T-cell (primary cell): ENCODE measurements at regions not wholly inside any gene's neighbourhood (a gene's known extent, or its start where the extent isn't known, plus 50 kb on each side); places are given as distances from the start of the nearest gene placed in this dataset.

Experiments
- ATAC-seq, 4 experiments: fragments of 200-7000 bp in 3 of 4; fragments of 150-1000 bp in 1 of 4; cut with Tn5 transposase; replicated peaks in 1 of 4; 1 replicate in 3 of 4; 2 replicates in 1 of 4; pipeline ENCODE4 v1.10.0; 2021; ENCODE audit warnings: moderate library complexity in 3 of 4, mild to moderate bottlenecking in 2 of 4, moderate number of reproducible peaks in 1 of 4
- CTCF ChIA-PET, 2 donors: fragments of 300-600 bp; sonication (Branson Sonifier 250); formaldehyde crosslinking; loops; one replicate each; lab custom pipeline; 2022; ENCODE audit warnings: antibody characterized with exemption in 2 of 2; lab: Charles Lee
- POLR2A ChIA-PET, 2 donors: fragments of 300-600 bp; sonication (Branson Sonifier 250); formaldehyde crosslinking; loops; one replicate each; lab custom pipeline; 2022; ENCODE audit warnings: antibody characterized with exemption in 2 of 2; lab: Charles Lee
- DNase-seq, 35 experiments: peaks; one replicate each; pipeline versions ENCODE4 v3.0.0 to v3.0.0-alpha.2; 2013 to 2023
- H3K27ac ChIP-seq: one replicate; pipeline ENCODE4 v1.5.1; 2013; ENCODE audit warnings: low read length
- H3K27me3 ChIP-seq, 2 experiments: replicated peaks in 1 of 2; 1 replicate in 1 of 2; 2 replicates in 1 of 2; pipeline versions ENCODE4 v1.6.1 to v1.7.0; 2013; ENCODE audit warnings: low read length in 1 of 2, mixed read lengths in 1 of 2; ENCODE audit not compliant: control insufficient read depth in 2 of 2, insufficient read depth in 2 of 2; ENCODE audit errors: extremely low read depth in 1 of 2
- H3K36me3 ChIP-seq, 2 donors: 1 replicate in 1 of 2; 2 replicates in 1 of 2; pipeline versions ENCODE4 v1.6.1 to v1.7.0; 2013; ENCODE audit warnings: low read length in 1 of 2; ENCODE audit not compliant: control insufficient read depth in 2 of 2, insufficient read depth in 1 of 2; ENCODE audit errors: extremely low read depth in 1 of 2
- H3K4me1 ChIP-seq, 2 experiments: 1 replicate in 1 of 2; 2 replicates in 1 of 2; pipeline versions ENCODE4 v1.6.1 to v1.7.0; 2013; ENCODE audit warnings: low read length in 2 of 2, mixed read lengths in 1 of 2; ENCODE audit not compliant: insufficient read depth in 2 of 2, control insufficient read depth in 1 of 2; ENCODE audit errors: extremely low read depth in 1 of 2
- H3K4me3 ChIP-seq, 2 donors: 1 replicate in 1 of 2; 2 replicates in 1 of 2; pipeline versions ENCODE4 v1.5.1 to v1.7.0; 2013; ENCODE audit warnings: mild to moderate bottlenecking in 2 of 2, low read length in 1 of 2, moderate library complexity in 1 of 2; ENCODE audit not compliant: control insufficient read depth in 1 of 2; ENCODE audit errors: extremely low read depth in 1 of 2
- H3K9me3 ChIP-seq: 2 replicates; pipeline ENCODE4 v1.7.0; 2013
- H3K27ac Mint-ChIP-seq, 2 donors: one replicate each; pipeline ENCODE4 v1.8.0; 2020 to 2021; ENCODE audit warnings: mild to moderate bottlenecking in 2 of 2, mixed read lengths in 2 of 2
- H3K27me3 Mint-ChIP-seq, 2 donors: one replicate each; pipeline ENCODE4 v1.8.0; 2021 to 2022; ENCODE audit warnings: mixed read lengths in 2 of 2
- H3K36me3 Mint-ChIP-seq: one replicate; pipeline ENCODE4 v1.8.0; 2021; ENCODE audit warnings: mixed read lengths
- H3K4me1 Mint-ChIP-seq, 3 donors: one replicate each; pipeline ENCODE4 v1.8.0; 2020 to 2022; ENCODE audit warnings: mixed read lengths in 3 of 3, mild to moderate bottlenecking in 1 of 3
- H3K4me3 Mint-ChIP-seq, 3 donors: one replicate each; pipeline ENCODE4 v1.8.0; 2020 to 2022; ENCODE audit warnings: mild to moderate bottlenecking in 3 of 3, mixed read lengths in 3 of 3, moderate library complexity in 3 of 3
- H3K9me3 Mint-ChIP-seq, 3 donors: one replicate each; pipeline ENCODE4 v1.8.0; 2020 to 2022; ENCODE audit warnings: mixed read lengths in 3 of 3
- WGBS: methylation state at CpG from one replicate; pipeline ENCODE4 v1.1.5; 2013; ENCODE audit warnings: missing lambda C conversion rate; ENCODE audit not compliant: insufficient coverage; 5-methylcytosine and 5-hydroxymethylcytosine counted together

DNA sequence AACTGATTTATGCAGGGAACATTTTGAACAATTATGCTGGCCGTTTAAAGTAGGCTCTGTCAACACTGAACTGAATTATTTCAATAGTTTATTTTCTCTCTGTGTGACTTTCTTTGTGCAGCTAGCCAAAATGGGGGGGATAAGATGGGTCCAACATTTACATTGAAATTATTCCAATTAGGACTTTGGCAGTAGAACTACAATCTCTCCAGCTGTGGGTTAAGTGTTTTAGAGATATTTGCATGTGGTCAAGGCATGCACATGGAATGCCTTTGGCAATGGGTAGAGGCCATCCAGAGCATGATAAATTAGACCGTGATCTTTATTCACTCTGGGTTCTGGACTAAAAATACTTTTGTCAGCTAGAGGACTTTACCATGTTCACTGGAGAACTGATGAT lies 107.9 kb upstream of the ELOVL6 start:
- ATAC-seq (no peak), DNase-seq (no peak)
- H3K27me3 ChIP-seq = peaks cover 0 to 2% of the 10 kb centered on the region in 2 experiments
- Mint-ChIP-seq H3K4me3 (no peak overlapping the region), H3K4me1 (no peaks in the 10 kb centered on the region), H3K27ac (no peak overlapping the region), H3K27me3 (peaks cover 15 to 17% of the 10 kb centered on the region in 2 donors), H3K9me3 (no peaks in the 10 kb centered on the region), H3K36me3 (no peaks in the 10 kb centered on the region)
- CTCF ChIA-PET = no interaction called here
- H3K36me3 ChIP-seq = no peaks in the 10 kb centered on the region
- H3K27ac ChIP-seq = no peak overlapping the region
- H3K9me3 ChIP-seq = no peaks in the 10 kb centered on the region
- no CpG with 5 or more reads among the region's 2 CpGs for WGBS
- POLR2A ChIA-PET = interaction anchor here in 1 of 2 donors (0.6 kb wide), 1 partner anchor 159 kb away, joined by 3 read pairs; no protein-coding TSS in a partner anchor
- H3K4me1 ChIP-seq = no peaks in the 10 kb centered on the region
- H3K4me3 ChIP-seq = no peak overlapping the region

- no peaks in the 10 kb centered on the region for H3K9me3 ChIP-seq
- H3K4me1 ChIP-seq = no peaks in the 10 kb centered on the region
- DNase-seq (no peak), ATAC-seq (no peak)
- no peak overlapping the region for H3K27ac ChIP-seq
- no peaks in the 10 kb centered on the region for H3K9me3 Mint-ChIP-seq
- no peak overlapping the region for H3K27ac Mint-ChIP-seq
- H3K4me3 Mint-ChIP-seq = no peak overlapping the region
- no peak overlapping the region for H3K4me3 ChIP-seq
- ChIA-PET POLR2A (no interaction called here), CTCF (no interaction called here)
- H3K27me3 ChIP-seq = peaks cover 0 to 2% of the 10 kb centered on the region in 2 experiments
- H3K36me3 ChIP-seq = no peaks in the 10 kb centered on the region
- no peaks in the 10 kb centered on the region for H3K4me1 Mint-ChIP-seq
- no CpG with 5 or more reads among the region's 4 CpGs for WGBS
- H3K27me3 Mint-ChIP-seq = peaks cover 15 to 17% of the 10 kb centered on the region in 2 donors
- no peaks in the 10 kb centered on the region for H3K36me3 Mint-ChIP-seq
Observed at GRCh38 chr4:110305455-110305854, 107.0 kb upstream of the ELOVL6 start.

- no peak overlapping the region for H3K27ac Mint-ChIP-seq
- H3K9me3 ChIP-seq = no peaks in the 10 kb centered on the region
- ChIA-PET POLR2A (no interaction called here), CTCF (no interaction called here)
- H3K4me3 ChIP-seq = no peak overlapping the region
- H3K4me3 Mint-ChIP-seq = no peak overlapping the region
- no peaks in the 10 kb centered on the region for H3K36me3 Mint-ChIP-seq
- H3K27me3 ChIP-seq = peaks cover 0 to 17% of the 10 kb centered on the region in 2 experiments
- DNase-seq (no peak), ATAC-seq (no peak)
- H3K27ac ChIP-seq = no peak overlapping the region
- no CpG with 5 or more reads among the region's 2 CpGs for WGBS
- no peaks in the 10 kb centered on the region for H3K36me3 ChIP-seq
- peaks cover 0 to 3% (median 2%) of the 10 kb centered on the region in 3 donors for H3K4me1 Mint-ChIP-seq
- H3K27me3 Mint-ChIP-seq = peaks cover 9 to 22% of the 10 kb centered on the region in 2 donors
- no peaks in the 10 kb centered on the region for H3K4me1 ChIP-seq
- no peaks in the 10 kb centered on the region for H3K9me3 Mint-ChIP-seq
Observed at GRCh38 chr4:110296892-110297291, 98.5 kb upstream of the ELOVL6 start.

DNA sequence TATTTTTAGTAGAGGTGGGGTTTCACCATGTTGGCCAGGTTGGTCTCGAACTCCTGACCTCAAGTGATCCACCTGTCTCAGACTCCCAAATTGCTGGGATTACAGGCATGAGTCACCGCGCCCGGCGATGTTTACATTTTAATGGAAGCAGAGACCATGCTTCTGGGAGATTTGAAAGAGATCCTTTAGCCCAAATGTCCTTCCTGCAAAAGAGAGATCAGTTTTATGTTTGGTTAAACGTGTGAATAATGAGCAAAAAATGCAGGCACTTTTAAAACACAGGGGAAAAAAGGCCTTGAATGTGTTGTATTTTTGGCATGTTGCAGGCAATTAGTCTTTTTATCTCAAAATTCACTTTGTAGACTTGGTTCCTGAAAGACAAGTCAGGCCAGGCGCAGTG lies 95.8 kb upstream of the ELOVL6 start:
- Histone ChIP-seq H3K4me1 (no peaks in the 10 kb centered on the region), H3K4me3 (no peak overlapping the region), H3K27ac (no peak overlapping the region), H3K27me3 (peaks cover 0 to 20% of the 10 kb centered on the region in 2 experiments), H3K36me3 (no peaks in the 10 kb centered on the region), H3K9me3 (no peaks in the 10 kb centered on the region)
- peaks cover 0 to 3% (median 2%) of the 10 kb centered on the region in 3 donors for H3K4me1 Mint-ChIP-seq
- no peaks in the 10 kb centered on the region for H3K9me3 Mint-ChIP-seq
- H3K36me3 Mint-ChIP-seq = no peaks in the 10 kb centered on the region
- ChIA-PET POLR2A (no interaction called here), CTCF (no interaction called here)
- 67% methylated on average over 1 of the region's 7 CpGs for WGBS
- H3K4me3 Mint-ChIP-seq = no peak overlapping the region
- no peak overlapping the region for H3K27ac Mint-ChIP-seq
- DNase-seq (no peak), ATAC-seq (no peak)
- H3K27me3 Mint-ChIP-seq = peaks cover 16 to 27% of the 10 kb centered on the region in 2 donors

- Histone ChIP-seq H3K9me3 (no peaks in the 10 kb centered on the region), H3K27ac (no peak overlapping the region), H3K4me1 (no peaks in the 10 kb centered on the region), H3K27me3 (peaks cover 0 to 20% of the 10 kb centered on the region in 2 experiments), H3K36me3 (no peaks in the 10 kb centered on the region), H3K4me3 (no peak overlapping the region)
- no peaks in the 10 kb centered on the region for H3K9me3 Mint-ChIP-seq
- 89% methylated on average over 21 of the region's 23 CpGs for WGBS
- H3K4me1 Mint-ChIP-seq = peaks cover 0 to 3% (median 2%) of the 10 kb centered on the region in 3 donors
- POLR2A ChIA-PET = no interaction called here
- H3K36me3 Mint-ChIP-seq = no peaks in the 10 kb centered on the region
- H3K27ac Mint-ChIP-seq = no peak overlapping the region
- peaks cover 16 to 27% of the 10 kb centered on the region in 2 donors for H3K27me3 Mint-ChIP-seq
- CTCF ChIA-PET = no interaction called here
- ATAC-seq (no peak), DNase-seq (no peak)
- H3K4me3 Mint-ChIP-seq = no peak overlapping the region
Observed at GRCh38 chr4:110292994-110293744, 94.8 kb upstream of the ELOVL6 start.

GRCh38 chr4:110290511-110290910 lies 92.1 kb upstream of the ELOVL6 start:
- H3K9me3 Mint-ChIP-seq = no peaks in the 10 kb centered on the region
- DNase-seq (no peak), ATAC-seq (no peak)
- no peak overlapping the region for H3K27ac Mint-ChIP-seq
- ChIA-PET CTCF (no interaction called here), POLR2A (no interaction called here)
- H3K4me1 Mint-ChIP-seq = no peaks in the 10 kb centered on the region
- no peaks in the 10 kb centered on the region for H3K36me3 ChIP-seq
- no peak overlapping the region for H3K4me3 ChIP-seq
- H3K4me3 Mint-ChIP-seq = no peak overlapping the region
- H3K27me3 Mint-ChIP-seq = peaks cover 16 to 23% of the 10 kb centered on the region in 2 donors
- no peaks in the 10 kb centered on the region for H3K36me3 Mint-ChIP-seq
- H3K4me1 ChIP-seq = no peaks in the 10 kb centered on the region
- H3K27ac ChIP-seq = no peak overlapping the region
- peaks cover 0 to 17% of the 10 kb centered on the region in 2 experiments for H3K27me3 ChIP-seq
- no peaks in the 10 kb centered on the region for H3K9me3 ChIP-seq
- no CpG with 5 or more reads among the region's 1 CpG for WGBS
